ENCODE measurements at regions not wholly inside any gene's neighbourhood (a gene's known extent, or its start where the extent isn't known, plus 50 kb on each side); places are given as distances from the start of the nearest gene placed in this dataset.
"Not testable (repeated sequence)": the region's sequence is repeated elsewhere in the genome, so short reads cannot be mapped to it uniquely, and the experiment has no call there.

DNA sequence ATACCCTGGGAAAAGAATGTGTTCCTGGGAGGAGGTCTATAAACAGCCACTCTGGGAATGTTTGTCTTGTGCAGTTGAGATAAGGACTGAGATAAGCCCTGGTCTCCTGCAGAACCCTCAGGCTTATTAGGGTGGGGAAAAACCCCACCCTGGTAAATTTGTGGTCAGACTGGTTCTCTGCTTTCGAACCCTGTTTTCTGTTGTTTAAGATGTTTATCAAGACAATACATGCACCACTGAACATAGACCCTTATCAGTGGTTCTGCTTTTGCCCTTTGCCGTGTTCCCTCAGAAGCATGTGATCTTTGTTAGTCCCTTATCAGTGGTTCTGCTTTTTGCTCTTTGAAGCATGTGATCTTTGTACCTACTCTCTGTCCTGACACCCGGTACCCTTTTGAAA, 956.0 kb downstream of the GRID1 start:
- DNase-seq, result not testable (repeated sequence)

DNA sequence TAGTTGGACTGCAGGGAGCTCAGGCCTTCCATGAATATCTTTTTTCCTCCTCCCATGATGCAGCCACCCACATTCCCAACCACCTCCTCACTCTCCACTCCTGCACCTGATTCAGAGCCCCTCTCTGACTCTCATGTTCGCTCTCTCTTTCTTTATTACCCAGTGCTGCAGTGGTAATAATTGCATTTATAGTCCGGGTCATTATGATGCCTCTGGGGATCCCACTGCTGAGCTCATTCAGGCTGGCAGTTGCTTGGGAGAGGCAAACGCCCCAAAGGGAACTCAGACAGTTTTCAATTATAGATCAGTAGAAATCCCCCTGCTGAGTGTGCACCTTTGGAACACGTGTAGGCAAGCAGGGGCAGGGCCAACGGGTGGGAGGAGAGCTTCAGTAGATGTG, 953.0 kb downstream of the GRID1 start:
- no peak for DNase-seq

DNA sequence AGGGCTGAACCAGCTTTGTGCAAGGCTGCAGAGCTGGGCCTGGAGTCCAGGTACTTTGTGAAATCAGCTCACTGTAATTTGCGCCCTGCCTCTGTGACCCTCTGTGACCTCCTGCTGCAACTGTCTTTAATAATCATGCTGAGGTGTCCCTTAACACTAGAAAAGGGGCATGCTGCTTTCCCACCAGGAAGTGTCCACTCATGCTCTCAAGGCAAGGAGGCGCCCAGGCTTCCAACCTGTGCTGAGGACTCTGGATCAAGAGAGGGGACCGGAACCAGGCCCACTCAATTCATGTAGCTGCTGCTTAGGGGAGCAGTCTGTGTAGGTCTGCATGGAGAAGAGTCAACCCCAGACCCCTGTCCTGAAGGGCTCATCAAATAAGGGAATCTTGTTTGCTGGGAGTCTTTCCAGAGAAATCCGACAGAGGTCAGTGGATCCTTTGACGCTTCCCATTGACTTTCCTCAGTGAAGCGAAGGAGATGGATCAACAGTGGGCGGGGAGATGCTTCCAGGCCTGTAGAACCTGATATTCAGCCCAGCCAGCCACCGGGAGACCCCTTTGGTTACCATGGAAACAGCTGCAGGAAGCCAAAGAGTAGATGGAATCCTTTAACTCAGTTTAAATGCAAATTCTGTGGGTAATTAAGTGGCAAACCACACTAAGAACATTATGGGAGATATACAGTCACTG, 945.9 kb downstream of the GRID1 start:
- DNase-seq, result no peak

DNA sequence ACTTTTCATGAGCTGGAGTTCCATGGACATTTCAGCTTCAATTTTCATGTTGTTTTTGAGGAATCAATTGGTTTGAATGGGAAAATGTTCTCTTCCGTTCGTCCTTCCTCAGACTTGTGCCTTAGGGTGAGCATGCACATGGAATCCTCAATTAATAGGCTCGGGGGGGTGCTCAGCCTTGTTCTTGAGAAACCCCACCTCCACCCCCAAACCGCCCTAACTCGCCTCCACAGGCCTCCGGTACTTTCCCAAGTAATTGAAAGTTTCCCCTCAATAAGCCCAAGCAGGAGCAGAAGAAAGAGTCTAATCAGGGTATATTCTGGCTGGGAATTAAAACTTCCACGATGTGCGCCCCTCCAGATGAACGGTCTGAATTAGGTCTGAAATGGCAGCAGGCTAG, 945.2 kb downstream of the GRID1 start:
- DNase-seq, result no peak

DNA sequence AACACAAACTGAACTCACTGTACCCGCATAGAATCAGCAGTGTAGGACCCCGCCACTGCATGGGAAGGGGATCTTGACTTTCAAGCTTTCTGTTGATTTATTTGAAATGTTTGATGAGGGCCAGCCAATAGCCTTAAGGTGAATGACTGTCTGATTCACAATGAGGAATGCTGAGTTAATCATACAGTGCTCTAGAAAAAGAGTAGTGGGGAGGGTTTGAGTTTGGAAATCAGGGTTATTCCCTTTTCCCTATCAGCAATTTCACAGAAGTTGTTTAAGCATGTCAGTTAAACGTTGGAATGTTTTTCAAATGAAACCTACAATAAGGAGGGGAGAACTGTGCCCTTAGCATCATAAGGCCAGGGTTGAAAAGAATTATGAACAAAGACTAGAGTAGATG, 937.5 kb downstream of the GRID1 start:
- DNase-seq, result no peak

DNA sequence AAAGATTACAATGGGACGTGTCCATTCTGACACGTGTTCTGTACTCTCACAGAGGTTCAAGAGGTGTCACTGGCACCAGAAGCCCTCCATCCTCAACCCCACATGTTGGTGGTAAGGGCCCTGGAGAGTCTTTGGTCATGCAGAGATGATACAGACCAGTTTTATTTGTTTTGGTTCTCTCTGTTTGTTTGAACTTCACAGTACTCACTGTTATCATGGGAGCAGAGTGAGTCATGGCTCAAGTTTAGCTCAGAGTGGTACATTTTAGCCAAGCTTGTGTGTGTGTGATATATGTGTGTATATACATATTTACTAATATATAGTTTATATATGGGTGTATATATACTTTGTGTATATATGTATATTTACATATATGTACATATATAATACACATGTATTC, 935.6 kb downstream of the GRID1 start:
- DNase-seq, result no peak

DNA sequence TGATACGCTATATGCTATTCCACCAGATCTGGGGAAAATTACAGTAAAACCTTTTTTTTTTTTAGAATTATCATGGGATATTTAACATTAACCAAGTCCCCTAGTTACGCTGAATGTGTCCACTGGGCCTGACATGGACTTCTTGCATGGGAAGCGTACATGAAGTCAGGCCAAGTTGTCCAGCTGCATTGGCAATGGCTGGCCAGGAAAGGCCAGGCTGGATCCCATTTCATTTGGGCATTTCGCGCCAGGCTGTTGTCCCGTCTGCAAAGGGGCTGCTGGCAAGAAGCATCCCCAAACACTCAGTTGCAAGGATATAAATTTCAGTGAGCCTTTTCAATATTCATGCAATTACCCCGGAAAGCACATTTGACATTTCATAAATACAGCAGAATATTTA, 933.3 kb downstream of the GRID1 start:
- no peak for DNase-seq

DNA sequence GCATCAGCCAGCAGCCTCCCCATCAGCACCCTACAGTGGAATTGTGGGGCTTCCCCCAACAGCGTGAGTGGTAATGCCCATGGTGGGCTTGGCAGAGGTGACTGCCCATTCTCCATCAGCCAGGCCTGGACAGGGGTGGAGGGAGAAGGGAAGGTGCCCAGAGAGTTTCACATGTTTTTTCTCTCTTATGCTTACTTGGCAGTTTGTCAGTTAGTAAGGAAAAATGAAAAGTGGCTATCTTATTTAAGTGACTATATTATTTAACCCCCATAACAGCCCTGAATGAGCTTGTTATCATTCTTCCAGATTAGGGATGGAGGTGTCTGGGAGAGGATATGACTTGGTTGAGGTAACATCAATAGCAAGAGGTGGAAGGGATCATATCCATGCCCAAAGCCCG, 921.7 kb downstream of the GRID1 start:
- DNase-seq, result no peak

DNA sequence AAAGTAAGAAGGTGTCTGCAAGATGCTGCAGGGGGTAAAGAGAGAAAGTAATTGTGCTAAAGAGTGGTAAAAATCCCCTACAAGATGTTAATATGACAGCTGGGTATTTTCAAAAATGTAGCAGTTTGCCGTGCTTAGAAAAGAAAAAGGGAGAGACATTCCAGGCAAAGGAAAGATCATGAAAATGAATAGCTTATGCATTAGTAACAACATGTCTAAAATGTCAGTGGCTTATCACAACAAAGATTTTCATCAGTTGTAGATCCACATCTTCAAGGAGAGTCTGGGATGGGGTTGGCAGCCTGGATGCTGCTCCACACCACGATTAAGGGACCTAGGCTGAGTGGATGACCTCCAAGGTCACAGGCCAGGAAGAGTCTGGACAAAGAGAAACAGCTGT, 920.9 kb downstream of the GRID1 start:
- no peak for DNase-seq

DNA sequence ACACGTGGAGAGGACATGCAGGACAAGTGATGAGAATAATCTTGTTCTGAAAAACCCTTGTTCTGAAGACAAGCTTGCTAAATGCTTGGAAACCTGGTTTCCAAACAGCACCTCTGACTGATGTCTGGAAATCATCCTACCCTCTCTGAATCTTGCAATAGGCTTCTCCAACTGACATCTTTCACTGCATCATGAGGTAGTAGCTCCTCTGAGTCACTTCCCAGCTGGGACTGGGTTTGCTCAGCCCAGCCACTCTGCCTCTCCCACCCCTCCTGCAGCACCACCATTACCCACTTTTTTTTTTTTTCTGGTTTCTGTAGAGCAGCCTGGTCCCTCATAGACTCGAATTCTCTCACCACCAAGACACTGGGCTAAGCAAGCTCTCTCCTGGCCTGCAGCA, 919.8 kb downstream of the GRID1 start:
- DNase-seq, result no peak

DNA sequence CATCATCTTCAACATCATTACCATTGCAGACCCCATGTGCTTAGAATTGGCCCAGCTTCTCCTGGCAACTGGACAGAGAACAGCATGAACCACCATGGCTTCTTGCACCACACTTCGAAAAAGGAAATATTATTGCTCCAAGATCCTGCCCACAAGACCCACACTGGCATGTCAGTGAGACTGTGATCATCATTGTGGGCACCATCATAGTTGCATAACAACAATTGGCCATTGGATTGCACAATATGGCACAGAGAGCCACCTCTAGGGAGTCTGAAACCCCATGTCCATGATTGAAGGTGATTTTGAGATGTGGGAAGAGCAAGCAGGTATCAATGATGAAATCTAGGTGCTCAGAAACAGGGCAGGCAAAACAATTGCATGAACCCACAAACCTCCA, 918.9 kb downstream of the GRID1 start:
- DNase-seq, result no peak

DNA sequence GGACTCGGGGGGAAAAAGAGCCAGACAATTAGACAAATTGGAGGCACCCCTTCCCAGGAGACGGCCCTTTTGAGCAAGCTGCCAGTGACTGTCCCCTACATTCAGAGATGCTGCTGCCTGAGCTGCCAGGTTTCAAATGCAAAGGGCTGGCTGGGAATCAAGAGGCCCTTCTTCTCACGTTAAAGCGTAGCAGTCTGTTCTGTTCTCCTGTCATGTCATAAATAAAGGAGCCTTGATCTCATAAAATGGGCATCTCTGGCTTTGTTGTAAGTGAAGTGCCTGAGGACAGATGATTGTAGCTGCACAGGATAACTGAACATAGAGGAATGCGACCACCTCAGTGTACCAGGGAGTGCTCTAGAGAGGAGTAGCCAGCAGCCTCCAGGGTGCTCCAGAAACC, 917.9 kb downstream of the GRID1 start:
- no peak for DNase-seq

DNA sequence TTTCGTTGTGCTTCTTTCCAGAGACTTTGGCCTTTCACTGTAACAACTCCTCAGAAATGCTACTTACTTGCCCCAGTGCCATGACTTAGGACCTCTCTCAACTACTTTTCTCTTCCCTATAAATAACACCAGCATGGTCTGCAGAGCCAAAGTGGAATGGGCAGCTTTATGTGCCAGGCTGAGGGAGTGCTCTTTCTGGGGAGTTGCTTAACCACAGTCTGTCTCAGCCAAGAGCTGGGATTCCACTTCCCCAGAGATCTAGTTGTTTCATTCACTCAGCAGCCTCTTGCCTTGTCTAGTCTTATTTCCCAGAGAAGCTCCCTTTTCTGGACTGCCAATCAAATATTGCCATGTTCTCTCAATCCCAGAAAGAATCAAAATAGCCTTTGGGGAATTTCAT, 912.2 kb downstream of the GRID1 start:
- no peak for DNase-seq

DNA sequence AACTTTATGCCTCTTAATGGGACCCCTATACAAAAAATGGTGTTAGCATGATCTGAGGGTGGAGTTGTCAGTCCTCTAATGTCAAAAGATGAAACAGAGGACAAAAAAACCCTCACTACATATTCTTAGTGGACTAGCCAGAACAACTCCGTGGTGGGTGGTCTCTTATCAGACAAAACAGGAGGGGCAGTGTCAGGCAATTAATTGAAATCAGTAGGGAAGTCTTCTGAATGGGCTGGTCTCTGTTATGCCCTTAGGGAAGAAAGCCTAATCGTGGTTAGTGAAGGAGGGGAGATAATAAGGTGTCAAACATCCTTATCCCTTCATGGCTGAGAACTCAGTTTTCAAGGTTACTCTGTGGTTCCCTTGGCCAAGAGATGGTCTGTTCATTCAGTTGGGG, 909.4 kb downstream of the GRID1 start:
- DNase-seq, result no peak

DNA sequence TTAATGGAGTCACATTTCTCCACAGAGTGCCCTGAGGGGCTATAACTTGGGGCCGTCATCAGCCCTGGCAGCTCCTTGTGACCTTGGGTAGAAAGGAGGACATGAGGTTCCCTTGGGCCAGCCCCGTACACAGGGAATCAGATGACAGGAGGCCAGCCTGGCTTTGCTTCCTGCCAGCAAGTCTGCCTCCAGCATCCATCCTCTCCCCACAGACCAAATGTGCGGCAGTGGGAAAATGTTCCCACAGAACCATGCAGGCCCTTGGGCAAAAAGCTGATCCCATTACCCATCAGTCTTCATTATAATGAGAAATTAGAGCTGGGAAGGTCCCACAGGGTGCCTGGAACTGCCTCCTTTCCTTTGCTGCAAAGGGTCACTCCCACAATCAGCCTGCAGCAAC, 908.3 kb downstream of the GRID1 start:
- no peak for DNase-seq

DNA sequence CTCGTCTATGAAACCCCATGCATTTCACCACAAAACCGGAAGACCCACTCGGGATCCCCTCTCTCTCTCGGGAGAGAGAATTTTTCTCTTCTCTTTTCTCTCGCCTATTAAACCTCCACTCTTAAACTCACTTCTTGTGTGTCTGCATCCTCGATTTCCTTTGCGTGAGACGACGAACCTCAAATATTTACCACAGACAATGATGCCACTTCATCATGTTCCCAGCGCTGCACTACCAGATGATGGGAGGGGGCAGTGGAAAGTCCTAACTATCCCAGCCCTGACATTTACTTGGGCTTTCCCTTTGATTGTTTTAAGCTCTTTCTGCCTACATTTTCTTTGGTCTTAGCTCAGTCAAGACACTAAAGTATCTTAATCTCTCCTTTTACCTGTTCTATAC, 906.7 kb downstream of the GRID1 start:
- DNase-seq, result no peak

DNA sequence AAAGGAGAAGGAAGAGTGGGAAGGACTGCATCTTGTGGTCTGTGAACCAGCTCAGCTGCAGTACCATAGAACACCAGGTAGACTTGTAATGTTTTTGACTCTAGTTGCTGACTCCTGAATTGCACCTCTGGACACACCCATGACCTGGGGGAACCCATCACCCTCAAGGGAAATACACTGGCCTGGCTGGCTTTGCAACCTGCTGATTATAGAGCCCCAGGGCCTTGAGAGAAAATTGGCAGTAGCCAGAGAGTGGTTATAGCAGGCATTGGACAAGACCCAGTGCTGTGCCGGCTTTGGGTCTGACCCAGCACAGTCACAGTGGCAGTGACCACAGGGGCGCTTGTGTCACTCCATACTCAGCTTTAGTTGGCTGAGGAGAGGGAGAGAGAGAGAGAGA, 902.3 kb downstream of the GRID1 start:
- DNase-seq, result no peak

DNA sequence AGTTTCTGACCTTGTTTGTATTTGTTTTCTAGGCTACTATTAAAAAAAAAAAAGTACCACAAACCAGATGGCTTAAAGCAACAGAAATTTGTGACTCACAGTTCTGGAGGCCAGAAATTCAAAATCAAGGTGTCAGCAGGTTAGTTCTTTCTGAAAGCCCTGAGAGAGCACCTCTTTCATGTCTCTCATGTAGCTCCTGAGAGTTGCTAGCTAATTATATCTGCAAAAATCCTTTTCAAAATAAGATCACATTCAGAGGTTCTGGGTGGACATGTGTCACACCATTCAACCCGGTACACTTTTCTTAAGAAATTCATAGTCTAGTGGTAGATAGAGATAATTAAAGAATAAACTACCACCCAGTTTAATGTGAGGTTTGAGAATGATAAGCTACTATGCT, 888.6 kb downstream of the GRID1 start:
- no peak for DNase-seq

DNA sequence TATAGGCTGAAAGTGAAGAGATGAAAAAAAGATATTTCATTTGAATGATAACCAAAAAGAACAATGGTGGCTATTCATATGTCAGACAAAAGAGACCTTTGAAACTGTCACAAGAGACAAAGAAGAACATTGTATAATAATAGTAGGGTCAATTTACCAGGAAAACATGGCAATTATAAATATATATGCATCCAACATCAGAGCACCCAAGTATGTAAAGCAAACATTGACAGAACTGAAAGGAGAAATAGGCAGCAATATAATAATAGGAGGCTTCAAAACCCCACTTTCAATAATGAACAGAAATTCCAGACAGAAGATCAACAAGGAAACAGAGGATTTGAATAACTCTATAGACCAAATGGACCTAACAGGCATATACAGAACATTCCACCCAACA, 876.2 kb downstream of the GRID1 start:
- DNase-seq, result no peak

DNA sequence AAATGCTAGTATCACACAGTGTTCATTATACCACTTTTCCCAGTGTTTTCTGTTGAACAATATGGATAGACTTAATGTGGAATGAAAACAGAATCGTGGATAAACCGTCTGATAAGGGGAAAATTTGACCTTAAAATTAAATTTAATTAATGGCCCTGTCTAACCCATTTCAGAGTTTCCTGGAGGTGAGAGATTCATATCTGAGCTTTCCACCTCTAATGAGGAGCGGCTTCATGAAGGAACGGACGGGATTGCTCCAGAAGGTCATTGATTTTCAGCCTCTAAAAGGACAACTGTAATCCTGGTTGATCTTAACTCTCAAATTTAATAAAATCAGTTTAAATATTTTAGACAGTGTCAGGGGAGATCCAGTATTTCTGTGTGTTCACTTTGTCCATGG, 874.9 kb downstream of the GRID1 start:
- no peak for DNase-seq

DNA sequence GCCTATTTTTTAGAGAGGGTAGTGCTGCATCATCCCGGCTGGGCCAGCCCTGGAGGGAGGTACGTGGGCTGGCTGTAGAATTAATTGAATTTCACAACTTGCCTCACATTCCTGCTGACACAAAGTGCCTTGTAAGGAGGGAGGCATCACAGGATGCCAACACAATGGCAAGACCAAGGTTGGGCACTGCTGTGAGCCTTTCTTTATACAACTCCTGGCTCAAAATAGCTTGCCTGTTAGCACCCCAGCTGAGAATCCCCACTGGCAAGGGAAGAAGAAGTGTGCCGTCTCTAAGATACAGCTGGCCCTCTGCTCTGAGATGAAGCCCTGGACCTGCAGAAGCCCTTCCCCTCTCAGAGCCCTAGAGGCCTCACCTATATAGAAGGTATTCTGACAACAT, 873.9 kb downstream of the GRID1 start:
- DNase-seq, result no peak

DNA sequence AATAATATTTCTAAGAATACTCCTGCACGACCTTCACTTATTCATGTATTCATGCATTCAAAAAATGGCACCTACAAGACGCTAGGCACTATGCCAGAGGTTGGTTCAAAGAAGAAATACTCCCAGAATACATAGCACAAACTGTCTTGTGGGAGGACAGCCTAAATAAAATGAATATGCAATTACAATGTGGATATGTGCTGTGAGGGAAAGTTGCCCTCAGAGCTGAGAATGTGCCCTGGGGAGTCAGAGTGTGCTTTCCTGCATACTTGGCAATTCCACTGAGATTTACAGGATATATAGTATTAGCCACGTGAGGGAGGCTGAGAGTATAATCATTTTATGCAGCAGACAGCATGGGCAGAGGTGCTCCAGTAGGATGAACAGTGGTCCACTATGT, 872.9 kb downstream of the GRID1 start:
- DNase-seq, result no peak

DNA sequence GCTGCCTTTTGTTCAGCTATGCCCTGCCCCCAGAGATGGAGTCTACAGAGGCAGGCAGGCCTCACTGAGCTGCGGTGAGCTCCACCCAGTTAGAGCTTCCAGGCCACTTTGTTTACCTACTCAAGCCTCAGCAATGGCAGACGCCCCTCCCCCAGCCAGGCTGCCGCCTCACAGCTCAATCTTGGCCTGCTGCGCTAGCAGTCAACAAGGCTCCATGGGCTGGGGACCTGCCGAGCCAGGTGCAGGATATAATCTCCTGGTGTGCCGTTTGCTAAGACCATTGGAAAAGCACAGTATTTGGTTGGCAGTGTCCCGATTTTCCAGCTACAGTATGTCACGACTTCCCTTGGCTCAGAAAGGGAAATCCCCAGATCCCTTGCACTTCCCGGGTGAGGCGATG, 862.0 kb downstream of the GRID1 start:
- DNase-seq, result not testable (repeated sequence)

DNA sequence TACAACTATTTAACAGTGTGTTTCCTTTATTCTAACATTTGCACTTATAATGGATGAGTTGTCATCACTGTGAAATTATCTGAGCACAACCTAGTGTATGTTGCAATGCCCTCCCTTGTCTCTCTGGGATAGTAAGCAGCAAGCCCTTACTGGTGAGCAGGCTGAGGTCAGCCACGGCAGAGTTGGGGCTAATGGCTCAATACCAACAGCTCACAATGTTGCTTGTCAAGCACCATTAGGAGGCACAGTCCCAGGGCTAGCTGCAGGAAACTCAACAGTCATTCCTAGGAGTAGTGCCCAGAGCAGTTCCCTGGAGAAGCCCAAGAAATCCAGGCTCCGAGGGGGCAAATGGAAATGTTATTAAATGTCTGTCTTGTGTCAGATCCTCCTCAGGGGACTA, 858.4 kb downstream of the GRID1 start:
- no peak for DNase-seq

DNA sequence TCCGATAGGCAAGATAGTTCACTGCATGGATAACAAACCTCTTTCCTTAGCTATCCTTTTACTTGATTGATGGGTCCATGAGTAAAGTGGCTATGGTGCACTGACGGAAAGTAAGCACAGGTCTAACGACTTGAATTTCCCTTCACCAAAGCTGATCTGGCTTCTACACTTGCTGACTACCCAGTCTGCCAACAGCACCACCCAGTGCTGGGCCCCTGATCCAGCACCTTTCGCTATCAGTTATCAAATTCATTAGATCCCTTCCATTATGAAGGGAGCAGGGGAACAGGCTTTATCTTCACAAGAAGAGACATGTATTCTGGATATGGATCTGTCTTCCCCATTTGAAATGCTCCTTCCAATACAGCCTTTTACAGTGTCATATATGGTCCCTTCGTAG, 855.9 kb downstream of the GRID1 start:
- no peak for DNase-seq

DNA sequence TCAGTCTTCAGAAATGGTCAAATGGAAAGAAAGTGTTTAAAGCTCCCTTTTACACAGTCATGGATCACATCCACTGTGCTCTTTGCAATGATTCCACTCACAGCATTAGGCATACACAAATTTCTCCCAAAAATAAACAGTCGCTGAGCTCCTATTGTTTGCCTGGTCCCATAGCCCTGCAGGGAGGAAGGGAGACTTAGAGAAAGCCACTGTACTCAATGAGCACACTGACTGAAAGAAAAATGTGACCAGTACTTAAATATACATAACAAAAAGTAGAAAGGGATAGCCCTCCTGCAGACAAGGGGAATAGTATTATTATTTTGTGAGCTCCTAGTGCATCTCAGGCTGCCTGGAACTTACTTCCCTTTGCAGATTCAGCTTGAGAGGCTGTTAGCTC, 853.2 kb downstream of the GRID1 start:
- DNase-seq, result no peak

Data from CD4-positive, alpha-beta T cell treated with Interleukin-21 for 1 hour (primary cell).